ENCODE measurements at regions not wholly inside any gene's neighbourhood (a gene's known extent, or its start where the extent isn't known, plus 50 kb on each side); places are given as distances from the start of the nearest gene placed in this dataset.

GRCh38 chr12:34404377-34405285 lies 382.3 kb downstream of the ALG10 start:
- 19% methylated on average over 14 of the region's 19 CpGs for WGBS (ENCODE audit: low lambda C conversion rate)
- ChIA-PET CTCF (ENCODE audit: low intra/inter-chr PET ratio, low total read pairs) (no interaction called here), POLR2A (no interaction called here)
- no peak for FAIRE-seq
- no peak overlapping the region for H3K4me2 ChIP-seq (ENCODE audit: low read depth, low read length)
- H2AFZ ChIP-seq (ENCODE audit: low read length) = no peak overlapping the region
- no peak for TF ChIP-seq GABPB1 (CRISPR knock-in tag; IDR thresholded peaks at IDR 0.05)
- TF ChIP-seq MED1 (CRISPR knock-in tag; IDR thresholded peaks at IDR 0.05) = no peak
- no peak for TF ChIP-seq SP2 (CRISPR knock-in tag; IDR thresholded peaks at IDR 0.05)
- TF ChIP-seq CHCHD3 (CRISPR knock-in tag; IDR thresholded peaks at IDR 0.05) = no peak
- no peak for TF ChIP-seq ZNF672 (CRISPR knock-in tag; IDR thresholded peaks at IDR 0.05)
- no peaks in the 10 kb centered on the region; a peak in 1 of 5 replicates for H3K27me3 ChIP-seq (ENCODE audit: control insufficient read depth in 1 of 2, insufficient read depth in 2 of 2, low read length in 2 of 2)
- H3K79me2 ChIP-seq (ENCODE audit: insufficient read depth, low read length) = no peaks in the 10 kb centered on the region
- no peak for DNase-seq (ENCODE audit: low spot score)
- H3K9ac ChIP-seq (ENCODE audit: insufficient read depth, low read depth, low read length) = no peak overlapping the region
- H3K4me3 ChIP-seq (replicated peaks in 1 of 3; ENCODE audit: insufficient read depth in 1 of 3, low read depth in 2 of 3, low read length in 3 of 3) = no peak overlapping the region
- H3K36me3 ChIP-seq (replicated peaks in 1 of 2; ENCODE audit: control insufficient read depth in 1 of 2, insufficient read depth in 2 of 2, low read length in 2 of 2) = no peaks in the 10 kb centered on the region
- no peak for ATAC-seq
- H3K9me3 ChIP-seq (ENCODE audit: low read length) = peaks cover 74% of the 10 kb centered on the region
- in situ Hi-C loops (cut with HindIII; ENCODE audit: extremely low pct_ligation_motif_present, low pct_unique_long_range_greater_than_20kb) (loop anchor here (25.0 kb wide), 1 partner anchor 183 kb away; no protein-coding TSS in a partner anchor), intact Hi-C loops (cut with micrococcal nuclease; ENCODE audit: unreplicated experiment) (no loop called here)
- H3K27ac ChIP-seq (ENCODE audit: extremely low read length, insufficient read depth, low read length) = no peak overlapping the region
- no peaks in the 10 kb centered on the region for H4K20me1 ChIP-seq (ENCODE audit: insufficient read depth, low read length)
- H3K4me1 ChIP-seq (ENCODE audit: insufficient read depth, low read length) = no peaks in the 10 kb centered on the region
- BruUV-seq (replicated peaks) = no TSS peak

- no peak overlapping the region for H2AFZ ChIP-seq (ENCODE audit: low read length)
- TF ChIP-seq ZNF597 (CRISPR knock-in tag; IDR thresholded peaks at IDR 0.05) = no peak
- TF ChIP-seq ZNF326 (CRISPR knock-in tag; IDR thresholded peaks at IDR 0.05; ENCODE audit: borderline replicate concordance) = no peak
- no peak for TF ChIP-seq DMAP1 (CRISPR knock-in tag; IDR thresholded peaks at IDR 0.05)
- TF ChIP-seq SIN3B (IDR thresholded peaks at IDR 0.05; ENCODE audit: low read length) = no peak
- no TSS peak for BruUV-seq (replicated peaks)
- H3K27ac ChIP-seq (ENCODE audit: extremely low read length, insufficient read depth, low read length) = no peak overlapping the region
- ATAC-seq (no peak), FAIRE-seq (no peak), DNase-seq (ENCODE audit: low spot score) (no peak)
- H3K4me1 ChIP-seq (ENCODE audit: insufficient read depth, low read length) = no peaks in the 10 kb centered on the region
- POLR2A ChIA-PET = no interaction called here
- no peaks in the 10 kb centered on the region; a peak in 1 of 5 replicates for H3K27me3 ChIP-seq (ENCODE audit: control insufficient read depth in 1 of 2, insufficient read depth in 2 of 2, low read length in 2 of 2)
- peaks cover 83% of the 10 kb centered on the region for H3K9me3 ChIP-seq (ENCODE audit: low read length)
- no peaks in the 10 kb centered on the region for H3K36me3 ChIP-seq (replicated peaks in 1 of 2; ENCODE audit: control insufficient read depth in 1 of 2, insufficient read depth in 2 of 2, low read length in 2 of 2)
- no peak overlapping the region for H3K9ac ChIP-seq (ENCODE audit: insufficient read depth, low read depth, low read length)
- 15% methylated on average over 18 of the region's 22 CpGs for WGBS (ENCODE audit: low lambda C conversion rate)
- no peaks in the 10 kb centered on the region for H3K79me2 ChIP-seq (ENCODE audit: insufficient read depth, low read length)
- intact Hi-C loops (cut with micrococcal nuclease; ENCODE audit: unreplicated experiment) (no loop called here), in situ Hi-C loops (cut with HindIII; ENCODE audit: extremely low pct_ligation_motif_present, low pct_unique_long_range_greater_than_20kb) (loop anchor here (25.0 kb wide), 1 partner anchor 182 kb away; no protein-coding TSS in a partner anchor)
- no peak overlapping the region for H3K4me3 ChIP-seq (replicated peaks in 1 of 3; ENCODE audit: insufficient read depth in 1 of 3, low read depth in 2 of 3, low read length in 3 of 3)
- CTCF ChIA-PET (ENCODE audit: low intra/inter-chr PET ratio, low total read pairs) = no interaction called here
- H4K20me1 ChIP-seq (ENCODE audit: insufficient read depth, low read length) = no peaks in the 10 kb centered on the region
- H3K4me2 ChIP-seq (ENCODE audit: low read depth, low read length) = no peak overlapping the region
These were observed 383.3 kb downstream of the ALG10 start for GRCh38 chr12:34405286-34406227.

All from HepG2 (cell line).